PC-3 (cell line): ENCODE measurements at regions not wholly inside any gene's neighbourhood (a gene's known extent, or its start where the extent isn't known, plus 50 kb on each side); places are given as distances from the start of the nearest gene placed in this dataset.

ENCODE experiments used
- EZH2 ChIP-seq: fragments of 300-600 bp; sonication (generic); IDR thresholded peaks from one replicate; pipeline ENCODE4 v1.6.1; 2017; ENCODE audit warnings: antibody characterized with exemption, mild to moderate bottlenecking, low read length; ENCODE audit not compliant: unreplicated experiment
- EZH2phosphoT487 ChIP-seq: fragments of 300-600 bp; sonication (generic); IDR thresholded peaks from 2 replicates; pipeline ENCODE4 v1.6.1; 2018; ENCODE audit warnings: mild to moderate bottlenecking, antibody characterized with exemption, low read length, borderline replicate concordance
- TF ChIP-seq, protein P1 (sequence below): fragments of 300-600 bp; sonication (generic); conservative IDR thresholded peaks from 2 replicates; pipeline ENCODE4 v1.5.1; 2017; ENCODE audit warnings: antibody characterized with exemption, low read depth, mild to moderate bottlenecking, low read length

- TF ChIP-seq, protein P1, sequence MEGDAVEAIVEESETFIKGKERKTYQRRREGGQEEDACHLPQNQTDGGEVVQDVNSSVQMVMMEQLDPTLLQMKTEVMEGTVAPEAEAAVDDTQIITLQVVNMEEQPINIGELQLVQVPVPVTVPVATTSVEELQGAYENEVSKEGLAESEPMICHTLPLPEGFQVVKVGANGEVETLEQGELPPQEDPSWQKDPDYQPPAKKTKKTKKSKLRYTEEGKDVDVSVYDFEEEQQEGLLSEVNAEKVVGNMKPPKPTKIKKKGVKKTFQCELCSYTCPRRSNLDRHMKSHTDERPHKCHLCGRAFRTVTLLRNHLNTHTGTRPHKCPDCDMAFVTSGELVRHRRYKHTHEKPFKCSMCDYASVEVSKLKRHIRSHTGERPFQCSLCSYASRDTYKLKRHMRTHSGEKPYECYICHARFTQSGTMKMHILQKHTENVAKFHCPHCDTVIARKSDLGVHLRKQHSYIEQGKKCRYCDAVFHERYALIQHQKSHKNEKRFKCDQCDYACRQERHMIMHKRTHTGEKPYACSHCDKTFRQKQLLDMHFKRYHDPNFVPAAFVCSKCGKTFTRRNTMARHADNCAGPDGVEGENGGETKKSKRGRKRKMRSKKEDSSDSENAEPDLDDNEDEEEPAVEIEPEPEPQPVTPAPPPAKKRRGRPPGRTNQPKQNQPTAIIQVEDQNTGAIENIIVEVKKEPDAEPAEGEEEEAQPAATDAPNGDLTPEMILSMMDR: no peak
- TF ChIP-seq EZH2 (no peak), EZH2phosphoT487 (no peak)
These were observed 622.5 kb downstream of the PLA2G4A start for GRCh38 chr1:187451238-187451637.
